Thymus (tissue), 11 donors: ENCODE measurements at regions not wholly inside any gene's neighbourhood (a gene's known extent, or its start where the extent isn't known, plus 50 kb on each side); places are given as distances from the start of the nearest gene placed in this dataset.
"Not testable (repeated sequence)": the region's sequence is repeated elsewhere in the genome, so short reads cannot be mapped to it uniquely, and the experiment has no call there.

Source experiments
- DNase-seq, 9 donors: peaks; one replicate each; pipeline ENCODE4 v3.0.0-alpha.2; 2013; ENCODE audit warnings: low spot score in 9 of 9, low read depth in 6 of 9, missing footprints in 1 of 9
- H3K27ac ChIP-seq, 2 donors: one replicate each; pipeline ENCODE4 v1.5.1; 2013; ENCODE audit warnings: control low read depth in 1 of 2, low read depth in 1 of 2, low read length in 1 of 2, mild to moderate bottlenecking in 1 of 2, moderate library complexity in 1 of 2
- H3K27me3 ChIP-seq, 2 donors: one replicate each; pipeline ENCODE4 v1.5.1; 2013; ENCODE audit warnings: low read length in 1 of 2; ENCODE audit not compliant: control insufficient read depth in 2 of 2, insufficient read depth in 1 of 2
- H3K36me3 ChIP-seq, 2 donors: one replicate each; pipeline ENCODE4 v1.5.1; 2013; ENCODE audit warnings: low read length in 1 of 2, mild to moderate bottlenecking in 1 of 2, moderate library complexity in 1 of 2; ENCODE audit not compliant: control insufficient read depth in 2 of 2, insufficient read depth in 2 of 2
- H3K4me1 ChIP-seq, 2 donors: one replicate each; pipeline ENCODE4 v1.5.1; 2013; ENCODE audit warnings: low read length in 2 of 2; ENCODE audit not compliant: control insufficient read depth in 2 of 2, insufficient read depth in 2 of 2
- H3K4me3 ChIP-seq, 2 donors: one replicate each; pipeline ENCODE4 v1.5.1; 2013; ENCODE audit warnings: low read length in 2 of 2, control low read depth in 1 of 2, mild to moderate bottlenecking in 1 of 2
- H3K9me3 ChIP-seq, 2 donors: one replicate each; pipeline ENCODE4 v1.5.1; 2013; ENCODE audit warnings: low read length in 1 of 2, mild to moderate bottlenecking in 1 of 2; ENCODE audit not compliant: control insufficient read depth in 2 of 2, insufficient read depth in 1 of 2
- WGBS: extraction: QIAGEN DNeasy Blood & Tissue Kit; methylation state at CpG from one replicate; pipeline ENCODE4 v1.1.7; 2013; 5-methylcytosine and 5-hydroxymethylcytosine counted together
- donor health status: healthy.

DNA sequence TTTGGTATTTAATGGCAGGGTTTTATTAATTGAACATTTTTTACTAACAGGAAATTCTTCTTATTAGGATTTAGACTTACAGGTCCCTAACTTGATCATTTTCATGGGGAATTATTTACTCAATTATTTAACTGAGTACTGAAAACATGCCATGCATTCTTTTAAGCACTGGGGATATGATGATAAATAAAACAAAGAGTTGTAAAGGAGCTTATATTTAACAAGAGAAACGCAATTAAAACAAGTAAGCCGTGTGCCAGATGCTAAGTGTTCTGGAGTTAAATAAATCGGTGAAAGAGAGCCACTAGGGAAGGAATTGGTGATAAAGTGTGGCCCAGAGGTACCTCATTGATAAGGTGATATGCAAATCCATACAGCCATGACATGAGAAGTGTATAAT is 214.2 kb upstream of the HTR1E start:
- H3K27me3 ChIP-seq, result no peaks in the 10 kb centered on the region
- 92% methylated on average over 3 of the region's 3 CpGs for WGBS
- H3K27ac ChIP-seq, result no peak overlapping the region
- H3K4me1 ChIP-seq, result no peaks in the 10 kb centered on the region
- H3K9me3 ChIP-seq, result peaks cover 2% of the 10 kb centered on the region in 2 donors
- H3K36me3 ChIP-seq, result no peaks in the 10 kb centered on the region
- H3K4me3 ChIP-seq, result no peak overlapping the region
- DNase-seq, result no peak

DNA sequence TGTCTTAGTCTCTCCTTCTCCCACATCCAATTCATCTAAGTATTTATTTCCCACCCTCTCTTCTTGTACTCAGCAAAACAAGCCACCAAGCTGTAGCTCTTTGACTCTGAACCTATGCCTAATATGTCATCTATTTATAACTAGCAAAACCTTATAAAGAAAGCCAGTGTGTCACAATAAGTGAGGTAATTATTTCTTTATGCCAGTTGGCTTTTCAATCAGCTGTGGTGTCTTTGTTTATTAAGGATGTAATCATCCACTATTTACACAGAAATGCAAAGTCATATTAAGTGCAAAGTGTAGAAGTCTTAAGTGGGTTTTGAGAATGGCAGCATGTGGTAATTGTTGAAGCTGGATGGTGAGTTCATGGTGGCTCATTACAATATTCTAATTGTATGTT is 215.2 kb upstream of the HTR1E start:
- H3K27ac ChIP-seq, result no peak overlapping the region
- H3K4me1 ChIP-seq, result no peaks in the 10 kb centered on the region
- H3K27me3 ChIP-seq, result no peaks in the 10 kb centered on the region
- no peak for DNase-seq
- H3K9me3 ChIP-seq, result peaks cover 2% of the 10 kb centered on the region in 2 donors
- no peak overlapping the region for H3K4me3 ChIP-seq
- no peaks in the 10 kb centered on the region for H3K36me3 ChIP-seq

DNA sequence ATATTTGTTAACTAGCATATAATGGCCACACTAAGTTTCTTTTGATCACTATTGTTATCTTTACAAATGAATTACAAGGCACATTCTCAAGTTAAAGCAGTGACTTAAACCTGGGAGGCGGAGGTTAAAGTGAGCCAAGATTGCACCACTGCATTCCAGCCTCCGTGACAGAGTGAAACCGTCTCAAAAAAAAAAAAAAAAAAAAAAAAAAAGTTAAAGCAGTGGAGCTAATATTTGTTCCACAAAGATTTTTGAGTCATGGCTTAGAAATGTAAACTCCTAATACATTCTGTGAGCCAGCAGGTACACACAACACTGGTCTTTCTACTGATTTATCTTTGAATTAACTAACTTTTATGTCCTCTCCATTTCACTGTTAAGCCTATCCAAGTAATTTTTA is 221.7 kb upstream of the HTR1E start:
- no peak overlapping the region for H3K27ac ChIP-seq
- no peaks in the 10 kb centered on the region for H3K4me1 ChIP-seq
- WGBS, result 69% methylated on average over 3 of the region's 3 CpGs
- peaks cover 2% of the 10 kb centered on the region in 2 donors for H3K9me3 ChIP-seq
- H3K4me3 ChIP-seq, result no peak overlapping the region
- DNase-seq, result no peak
- H3K27me3 ChIP-seq, result no peaks in the 10 kb centered on the region
- no peaks in the 10 kb centered on the region for H3K36me3 ChIP-seq

DNA sequence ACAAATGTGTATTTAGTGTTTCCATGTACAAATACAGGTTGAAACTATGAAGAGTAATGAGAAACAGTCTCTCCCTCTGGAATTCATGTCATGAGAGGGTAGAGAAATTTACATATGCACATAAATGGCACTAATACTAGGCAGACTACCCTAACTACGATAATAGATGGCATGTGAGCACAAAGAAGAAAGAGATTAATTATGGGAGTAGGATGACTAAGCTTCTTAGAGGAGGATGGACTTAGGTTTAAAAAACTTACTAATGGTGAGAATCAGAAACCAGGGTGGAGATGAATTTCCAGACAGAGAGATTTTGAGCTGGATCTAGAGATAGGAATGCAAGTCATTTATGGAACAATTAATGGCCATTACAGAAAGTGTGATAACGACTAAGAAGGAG is 225.3 kb upstream of the HTR1E start:
- no peak overlapping the region for H3K27ac ChIP-seq
- DNase-seq, result no peak
- 40% methylated on average over 2 of the region's 2 CpGs for WGBS
- no peaks in the 10 kb centered on the region for H3K36me3 ChIP-seq
- H3K4me3 ChIP-seq, result no peak overlapping the region
- no peaks in the 10 kb centered on the region for H3K9me3 ChIP-seq
- H3K4me1 ChIP-seq, result no peaks in the 10 kb centered on the region
- H3K27me3 ChIP-seq, result no peaks in the 10 kb centered on the region

DNA sequence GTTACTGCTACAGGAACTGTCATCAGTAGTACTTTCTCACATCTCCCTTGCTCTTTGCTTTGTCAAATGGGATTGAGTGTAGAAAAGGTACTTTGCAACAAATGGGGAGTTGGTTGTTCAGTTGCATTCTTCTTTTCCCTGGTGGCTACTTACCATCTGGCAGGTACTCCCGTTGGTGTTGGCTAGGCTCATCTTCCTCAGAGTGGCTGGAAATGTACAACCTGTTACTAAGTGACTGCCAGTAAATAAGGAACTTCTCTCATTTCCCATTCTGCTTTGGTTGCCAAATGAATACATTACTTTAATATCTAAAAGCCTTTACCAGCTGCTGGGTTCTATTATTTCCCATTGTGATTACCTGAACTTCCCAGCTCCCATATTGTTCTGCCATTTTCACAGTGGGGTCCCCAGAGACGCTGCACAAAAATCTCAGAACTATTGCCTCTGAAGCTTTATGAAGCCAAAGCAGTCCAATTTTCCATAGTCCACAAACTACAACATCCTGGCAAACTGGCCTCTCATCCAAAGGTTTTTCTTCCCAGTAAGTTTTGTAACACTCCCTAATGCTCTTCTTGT is 229.7 kb upstream of the HTR1E start:
- no peak overlapping the region for H3K27ac ChIP-seq
- no peaks in the 10 kb centered on the region for H3K27me3 ChIP-seq
- no peak for DNase-seq
- 64% methylated on average over 2 of the region's 2 CpGs for WGBS
- no peak overlapping the region for H3K4me3 ChIP-seq
- no peaks in the 10 kb centered on the region for H3K9me3 ChIP-seq
- no peaks in the 10 kb centered on the region for H3K4me1 ChIP-seq
- no peaks in the 10 kb centered on the region for H3K36me3 ChIP-seq

DNA sequence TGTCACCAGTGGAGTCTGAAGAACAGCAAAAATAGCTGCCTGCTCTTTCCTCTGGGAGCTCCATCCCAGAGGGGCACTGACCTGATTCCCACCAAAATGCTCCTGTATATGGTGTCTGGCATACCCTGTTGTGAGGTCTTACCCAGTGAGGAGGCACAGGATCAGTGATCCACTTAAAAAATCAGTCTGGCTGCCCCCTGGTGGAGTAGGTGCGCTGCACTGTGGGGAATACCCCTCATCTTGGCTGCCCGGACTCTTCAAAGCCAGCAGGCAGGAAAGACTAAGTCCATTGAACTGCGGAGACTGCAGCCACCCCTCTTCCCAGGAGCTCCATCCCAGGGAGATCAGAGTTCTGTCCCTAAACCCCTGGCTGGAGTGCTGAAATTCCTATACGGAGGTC is 230.9 kb upstream of the HTR1E start:
- Histone ChIP-seq H3K36me3 (no peaks in the 10 kb centered on the region), H3K27ac (no peak overlapping the region)
- WGBS, result 86% methylated on average over 4 of the region's 4 CpGs

DNA sequence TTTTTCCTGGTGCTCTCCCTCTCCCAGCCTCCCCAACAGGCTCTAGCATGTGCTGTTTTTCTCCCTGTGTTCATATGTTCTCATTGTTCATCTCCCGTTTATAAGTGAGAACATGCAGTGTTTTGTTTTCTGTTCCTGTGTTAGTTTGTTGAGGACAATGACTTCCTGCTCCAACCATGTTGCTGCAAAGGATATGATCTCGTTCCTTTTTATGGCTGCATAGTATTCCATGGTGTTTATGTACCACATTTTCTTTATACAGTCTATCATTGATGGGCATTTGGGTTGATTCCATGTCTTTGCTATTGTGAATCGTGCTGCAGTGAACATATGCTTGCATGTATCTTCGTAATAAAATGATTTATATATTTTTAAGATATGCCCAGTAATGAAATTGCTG is 236.1 kb upstream of the HTR1E start:
- not testable (repeated sequence) for H3K36me3 ChIP-seq, H3K4me1 ChIP-seq, DNase-seq, H3K27ac ChIP-seq, H3K9me3 ChIP-seq, H3K27me3 ChIP-seq, H3K4me3 ChIP-seq
- WGBS, result 87% methylated on average over 4 of the region's 4 CpGs

More for the DNA sequence above, 230.9 kb upstream of the HTR1E start:
- H3K9me3 ChIP-seq, result no peaks in the 10 kb centered on the region
- no peak overlapping the region for H3K4me3 ChIP-seq
- H3K27me3 ChIP-seq, result no peaks in the 10 kb centered on the region
- DNase-seq, result no peak
- no peaks in the 10 kb centered on the region for H3K4me1 ChIP-seq

DNA sequence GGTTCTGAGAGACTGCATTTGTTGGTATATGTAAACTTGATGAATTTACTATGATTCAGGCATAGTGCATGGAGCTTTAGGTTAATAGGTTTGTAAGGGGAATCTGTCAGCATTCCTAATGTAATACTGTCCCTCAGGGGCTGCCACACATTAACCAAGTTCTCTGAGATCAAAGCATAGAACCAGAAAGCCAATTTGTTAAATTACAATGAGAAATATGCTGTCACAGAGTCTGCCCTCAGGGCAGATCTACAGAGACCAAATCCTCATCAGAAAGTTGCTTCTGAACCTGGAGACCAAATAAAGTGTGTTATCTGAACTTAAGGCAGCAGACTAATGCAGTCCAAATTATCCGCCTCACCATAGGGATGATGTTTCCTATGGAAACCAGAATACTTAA is 250.8 kb upstream of the HTR1E start:
- no peak overlapping the region for H3K27ac ChIP-seq
- no peaks in the 10 kb centered on the region for H3K36me3 ChIP-seq
- no peak overlapping the region for H3K4me3 ChIP-seq
- H3K9me3 ChIP-seq, result peaks cover 0 to 8% of the 10 kb centered on the region in 2 donors
- no peaks in the 10 kb centered on the region for H3K4me1 ChIP-seq
- no peaks in the 10 kb centered on the region for H3K27me3 ChIP-seq
- DNase-seq, result no peak
- 97% methylated on average over 1 of the region's 1 CpG for WGBS

DNA sequence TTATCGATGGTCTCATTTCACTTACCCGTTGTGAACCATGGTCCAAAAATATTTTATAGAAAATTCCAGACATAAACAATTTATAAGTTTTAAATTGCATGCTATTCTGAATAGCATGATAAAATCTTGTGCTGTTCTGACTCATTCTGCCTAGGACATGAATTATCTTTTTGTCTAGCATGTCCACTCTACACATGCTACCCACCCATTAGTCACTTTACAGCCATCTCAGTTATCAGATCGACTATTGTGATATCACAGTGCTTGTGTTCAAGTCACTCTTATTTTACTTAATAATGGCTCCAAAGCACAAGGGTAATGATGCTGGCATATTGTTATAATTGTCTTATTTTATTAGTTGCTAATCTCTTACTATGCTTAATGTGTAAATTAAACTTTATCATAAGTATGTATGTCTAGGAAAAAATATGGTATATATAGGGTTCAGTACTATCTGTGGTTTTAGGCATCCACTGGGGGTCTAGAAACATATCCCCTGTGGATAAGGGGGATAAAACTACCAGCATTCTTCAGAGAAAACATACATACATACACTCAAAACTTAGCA is 252.0 kb upstream of the HTR1E start:
- DNase-seq, result no peak
- H3K4me1 ChIP-seq, result no peaks in the 10 kb centered on the region
- 88% methylated on average over 3 of the region's 3 CpGs for WGBS
- H3K27me3 ChIP-seq, result no peaks in the 10 kb centered on the region
- no peaks in the 10 kb centered on the region for H3K36me3 ChIP-seq
- H3K27ac ChIP-seq, result no peak overlapping the region
- no peak overlapping the region for H3K4me3 ChIP-seq
- H3K9me3 ChIP-seq, result peaks cover 0 to 8% of the 10 kb centered on the region in 2 donors
